Breast epithelium (tissue), 4 donors: ENCODE measurements at regions not wholly inside any gene's neighbourhood (a gene's known extent, or its start where the extent isn't known, plus 50 kb on each side); places are given as distances from the start of the nearest gene placed in this dataset.

Source experiments
- DNase-seq, 2 donors: peaks; one replicate each; pipeline ENCODE4 v3.0.0-alpha.2; 2019; ENCODE audit warnings: low spot score in 2 of 2
- H3K27ac ChIP-seq, 2 donors: fragments of 200-600 bp; sonication (generic) in 1 of 2; one replicate each; pipeline ENCODE4 v1.5.1; 2016 to 2019; ENCODE audit warnings: mild to moderate bottlenecking in 1 of 2
- H3K27me3 ChIP-seq, 2 donors: fragments of 200-600 bp; sonication (generic) in 1 of 2; one replicate each; pipeline versions ENCODE4 v1.5.1 to v1.6.0; 2017 to 2019; ENCODE audit warnings: control low read depth in 1 of 2, mild to moderate bottlenecking in 1 of 2
- H3K36me3 ChIP-seq: fragments of 200-600 bp; one replicate; pipeline ENCODE4 v1.5.1; 2019
- H3K4me1 ChIP-seq, 2 donors: fragments of 200-600 bp; sonication (generic); one replicate each; pipeline ENCODE4 v1.5.1; 2016 to 2019; ENCODE audit warnings: control low read depth in 1 of 2
- H3K4me3 ChIP-seq, 3 donors: fragments of 200-600 bp; sonication (generic); 1 replicate in 2 of 3; 2 replicates in 1 of 3; pipeline ENCODE4 v1.5.1; 2016 to 2019; ENCODE audit warnings: mild to moderate bottlenecking in 3 of 3, moderate library complexity in 2 of 3
- H3K9me3 ChIP-seq, 2 donors: fragments of 200-600 bp; sonication (generic) in 1 of 2; one replicate each; pipeline ENCODE4 v1.5.1; 2016 to 2019; ENCODE audit warnings: control low read depth in 1 of 2
- POLR2A ChIP-seq: fragments of 450-650 bp; IDR thresholded peaks from one replicate; pipeline ENCODE4 v1.6.1; 2016; ENCODE audit warnings: antibody characterized with exemption, mild to moderate bottlenecking, moderate library complexity
- POLR2AphosphoS5 ChIP-seq, 3 donors: sonication (generic); formaldehyde crosslinking; IDR thresholded peaks; one replicate each; pipeline ENCODE4 v1.6.1; 2017; ENCODE audit warnings: antibody characterized with exemption in 3 of 3
- intact Hi-C: fragments of 100-400 bp; cut with DNase I; formaldehyde crosslinking; loops from one replicate; pipeline ENCODE4 v1.15.1; 2023; ENCODE audit warnings: low total_unique reads
- TF ChIP-seq, protein P1 (sequence below), 3 donors: fragments of 450-650 bp; IDR thresholded peaks; one replicate each; pipeline ENCODE4 v1.5.1; 2016 to 2017; ENCODE audit warnings: antibody characterized with exemption in 3 of 3, mild to moderate bottlenecking in 3 of 3, moderate library complexity in 3 of 3

DNA sequence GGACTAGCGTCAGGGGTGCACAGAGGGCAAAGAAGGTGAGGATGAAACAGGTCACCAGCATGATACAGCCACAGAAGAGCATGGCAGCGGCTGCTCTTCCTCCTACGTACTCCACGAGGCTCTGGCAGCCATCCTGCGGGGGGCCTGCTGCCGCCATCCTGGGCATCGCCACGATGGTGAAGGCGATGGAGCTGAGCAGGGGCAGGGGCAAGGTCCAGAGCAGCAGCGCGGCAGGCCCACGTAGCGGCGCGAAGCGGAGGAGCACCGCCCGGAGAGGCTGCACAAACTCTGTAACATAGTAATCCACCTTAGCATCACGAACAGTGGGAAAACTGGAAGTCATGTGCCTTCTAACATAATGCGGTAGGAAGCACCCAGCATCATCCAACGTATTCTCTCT is 491.6 kb downstream of the PYDC2 start:
- H3K4me3 ChIP-seq, result no peak overlapping the region
- no peaks in the 10 kb centered on the region for H3K36me3 ChIP-seq
- H3K4me1 ChIP-seq, result no peaks in the 10 kb centered on the region
- H3K27ac ChIP-seq, result no peak overlapping the region
- TF ChIP-seq POLR2AphosphoS5 (IDR thresholded peaks at IDR 0.05) (no peak), POLR2A (no peak)
- TF ChIP-seq, protein P1, sequence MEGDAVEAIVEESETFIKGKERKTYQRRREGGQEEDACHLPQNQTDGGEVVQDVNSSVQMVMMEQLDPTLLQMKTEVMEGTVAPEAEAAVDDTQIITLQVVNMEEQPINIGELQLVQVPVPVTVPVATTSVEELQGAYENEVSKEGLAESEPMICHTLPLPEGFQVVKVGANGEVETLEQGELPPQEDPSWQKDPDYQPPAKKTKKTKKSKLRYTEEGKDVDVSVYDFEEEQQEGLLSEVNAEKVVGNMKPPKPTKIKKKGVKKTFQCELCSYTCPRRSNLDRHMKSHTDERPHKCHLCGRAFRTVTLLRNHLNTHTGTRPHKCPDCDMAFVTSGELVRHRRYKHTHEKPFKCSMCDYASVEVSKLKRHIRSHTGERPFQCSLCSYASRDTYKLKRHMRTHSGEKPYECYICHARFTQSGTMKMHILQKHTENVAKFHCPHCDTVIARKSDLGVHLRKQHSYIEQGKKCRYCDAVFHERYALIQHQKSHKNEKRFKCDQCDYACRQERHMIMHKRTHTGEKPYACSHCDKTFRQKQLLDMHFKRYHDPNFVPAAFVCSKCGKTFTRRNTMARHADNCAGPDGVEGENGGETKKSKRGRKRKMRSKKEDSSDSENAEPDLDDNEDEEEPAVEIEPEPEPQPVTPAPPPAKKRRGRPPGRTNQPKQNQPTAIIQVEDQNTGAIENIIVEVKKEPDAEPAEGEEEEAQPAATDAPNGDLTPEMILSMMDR (IDR thresholded peaks at IDR 0.05), result no peak
- H3K27me3 ChIP-seq, result no peaks in the 10 kb centered on the region
- H3K9me3 ChIP-seq, result no peaks in the 10 kb centered on the region
- no peak for DNase-seq
- intact Hi-C loops, result no loop called here

DNA sequence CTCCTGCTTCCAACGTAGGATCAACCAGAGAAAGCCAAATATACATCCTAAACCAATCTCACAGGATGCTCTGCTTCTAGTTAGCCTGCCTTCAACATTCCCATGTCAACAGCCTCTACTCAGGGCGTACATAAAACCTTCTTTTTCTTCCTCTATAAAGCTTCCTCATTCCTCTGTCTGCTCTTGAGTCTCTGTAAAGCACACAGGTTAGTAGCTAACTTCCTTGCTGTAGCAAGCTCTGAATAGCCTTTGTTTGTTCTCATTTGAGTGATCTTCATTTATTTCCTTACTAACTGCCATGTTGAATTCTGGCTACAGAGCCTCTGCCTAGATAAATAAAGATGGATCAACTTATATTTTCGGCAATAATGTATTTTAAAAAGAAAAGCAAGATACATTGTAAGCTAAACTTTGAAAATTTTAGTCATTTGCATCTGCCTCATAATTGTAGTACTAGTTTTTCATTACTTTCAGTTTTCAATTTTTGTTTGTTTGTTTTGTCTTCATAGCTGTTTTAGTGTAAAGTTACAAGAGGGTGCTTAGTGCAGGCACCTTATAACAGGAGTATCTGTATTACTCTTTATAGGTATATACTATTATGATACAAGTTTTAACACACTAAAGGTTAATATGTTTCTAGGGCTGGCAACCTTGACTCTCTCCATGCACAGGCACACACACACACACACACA is 498.2 kb downstream of the PYDC2 start:
- H3K27me3 ChIP-seq, result no peaks in the 10 kb centered on the region
- intact Hi-C loops, result no loop called here

DNA sequence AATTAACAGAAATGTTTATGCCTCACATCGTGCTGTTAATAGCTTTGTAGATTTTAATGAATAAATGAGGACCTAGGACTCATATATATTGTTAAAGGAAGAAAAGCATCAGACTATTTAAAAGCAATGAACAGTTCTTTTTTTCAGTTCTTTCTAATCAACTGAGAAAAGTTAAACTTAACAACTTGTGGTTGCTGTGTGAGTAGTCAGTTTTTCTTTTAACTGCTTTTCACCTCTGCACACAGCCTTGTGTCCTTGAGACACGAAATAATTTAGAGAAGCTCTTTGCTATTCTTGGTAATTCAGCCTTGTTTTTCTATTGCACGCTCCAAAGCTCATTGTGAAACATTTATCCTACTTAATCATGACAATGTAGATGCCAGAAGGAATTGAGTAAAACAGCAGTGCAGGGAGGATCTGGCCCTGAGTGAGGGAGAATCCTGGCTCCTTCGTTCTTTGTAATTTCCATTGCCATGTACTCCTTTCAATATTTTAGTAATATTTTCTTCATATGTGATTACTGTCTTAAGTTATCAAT is 499.0 kb downstream of the PYDC2 start:
- H3K9me3 ChIP-seq, result no peaks in the 10 kb centered on the region
- H3K36me3 ChIP-seq, result no peaks in the 10 kb centered on the region
- no peak overlapping the region for H3K27ac ChIP-seq
- H3K4me3 ChIP-seq, result no peak overlapping the region
- TF ChIP-seq POLR2A (no peak), POLR2AphosphoS5 (IDR thresholded peaks at IDR 0.05) (no peak)
- TF ChIP-seq, protein P1 (IDR thresholded peaks at IDR 0.05), result no peak
- no peaks in the 10 kb centered on the region for H3K27me3 ChIP-seq
- intact Hi-C loops, result no loop called here
- DNase-seq, result no peak
- no peaks in the 10 kb centered on the region for H3K4me1 ChIP-seq

More for the DNA sequence above, 498.2 kb downstream of the PYDC2 start:
- TF ChIP-seq POLR2A (no peak), POLR2AphosphoS5 (IDR thresholded peaks at IDR 0.05) (no peak)
- TF ChIP-seq, protein P1 (IDR thresholded peaks at IDR 0.05), result no peak
- DNase-seq, result no peak
- H3K36me3 ChIP-seq, result no peaks in the 10 kb centered on the region
- no peaks in the 10 kb centered on the region for H3K4me1 ChIP-seq
- no peak overlapping the region for H3K27ac ChIP-seq
- H3K4me3 ChIP-seq, result no peak overlapping the region
- no peaks in the 10 kb centered on the region for H3K9me3 ChIP-seq

DNA sequence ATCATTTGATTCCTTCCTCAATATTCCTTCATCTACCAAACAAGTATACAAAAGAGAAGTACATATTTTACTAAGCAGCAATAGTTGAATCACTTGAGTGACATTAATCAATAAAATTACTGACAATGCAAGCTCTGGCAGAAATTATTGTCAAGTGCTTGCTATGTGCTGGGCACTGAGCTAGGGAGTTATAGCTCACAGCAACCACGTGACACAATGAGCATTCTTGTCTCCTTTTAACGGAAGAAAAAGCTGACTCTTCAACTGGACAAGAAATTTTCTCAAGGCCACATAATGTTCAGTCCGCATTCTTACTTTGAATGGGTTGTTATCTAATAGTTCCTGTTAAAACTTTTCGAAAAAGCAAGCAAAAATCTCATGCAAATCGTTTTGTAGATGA is 500.1 kb downstream of the PYDC2 start:
- no peak overlapping the region for H3K4me3 ChIP-seq
- H3K36me3 ChIP-seq, result no peaks in the 10 kb centered on the region
- no peaks in the 10 kb centered on the region for H3K27me3 ChIP-seq
- no peaks in the 10 kb centered on the region for H3K4me1 ChIP-seq
- no peak for DNase-seq
- intact Hi-C loops, result no loop called here
- TF ChIP-seq POLR2A, result no peak
- TF ChIP-seq POLR2AphosphoS5 (IDR thresholded peaks at IDR 0.05), result no peak
- TF ChIP-seq, protein P1 (IDR thresholded peaks at IDR 0.05), result no peak
- no peaks in the 10 kb centered on the region for H3K9me3 ChIP-seq
- no peak overlapping the region for H3K27ac ChIP-seq

DNA sequence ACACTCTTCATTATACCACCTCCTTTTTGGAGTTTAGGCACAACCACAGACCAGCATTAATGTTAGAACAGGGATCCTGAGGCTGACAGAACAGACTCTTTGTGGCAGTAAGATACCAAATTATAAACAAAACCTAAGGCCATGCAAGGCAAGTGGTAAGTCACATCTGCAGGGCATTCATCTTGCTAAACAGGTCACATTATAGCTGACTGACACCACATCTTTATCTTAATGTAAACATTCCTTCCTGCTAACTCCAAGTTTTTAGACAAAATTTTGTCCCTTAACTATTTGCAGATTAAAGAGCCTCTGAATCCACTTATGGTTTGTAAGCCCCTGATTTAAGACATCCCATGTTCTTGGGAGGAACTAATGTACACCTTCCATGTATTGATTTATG is 500.6 kb downstream of the PYDC2 start:
- Histone ChIP-seq H3K9me3 (no peaks in the 10 kb centered on the region), H3K4me3 (no peak overlapping the region), H3K4me1 (no peaks in the 10 kb centered on the region), H3K27me3 (no peaks in the 10 kb centered on the region), H3K36me3 (no peaks in the 10 kb centered on the region), H3K27ac (no peak overlapping the region)
- TF ChIP-seq, protein P1 (IDR thresholded peaks at IDR 0.05), result no peak
- TF ChIP-seq POLR2A, result no peak
- no peak for TF ChIP-seq POLR2AphosphoS5 (IDR thresholded peaks at IDR 0.05)
- DNase-seq, result no peak
- intact Hi-C loops, result no loop called here
